Stimulated activated CD8-positive, alpha-beta memory T cell treated with anti-CD3 and anti-CD28 coated beads, Interleukin-7, amount 100 ng/mL, for 48 hours (primary cell): ENCODE measurements at regions not wholly inside any gene's neighbourhood (a gene's known extent, or its start where the extent isn't known, plus 50 kb on each side); places are given as distances from the start of the nearest gene placed in this dataset.

Experiments used
- DNase-seq, 2 donors: peaks; one replicate each; pipeline ENCODE4 v3.0.0-alpha.2; 2020; ENCODE audit warnings: low read depth in 1 of 2; ENCODE audit errors: extremely low read depth in 1 of 2

DNA sequence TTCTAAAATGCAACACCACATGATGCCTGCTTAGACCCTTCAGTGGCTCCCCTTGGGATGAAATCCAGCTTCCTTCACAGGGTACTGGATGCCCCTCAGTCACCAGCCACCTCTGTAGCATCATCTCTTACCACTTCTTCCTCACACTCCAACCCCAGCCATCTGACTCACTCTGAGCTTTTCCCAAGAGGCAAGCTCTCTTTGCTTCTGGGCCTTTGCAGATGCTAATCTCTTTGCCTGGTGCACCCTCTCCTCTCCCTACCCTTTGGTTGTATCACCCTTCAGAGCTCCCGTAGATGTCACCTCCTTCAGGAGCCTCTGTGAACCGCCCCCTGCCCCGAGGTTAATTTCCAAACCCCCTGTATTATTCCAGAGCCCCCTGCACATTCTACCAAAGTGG, 164.8 kb upstream of the ZC3H12A start:
- DNase-seq, result no peak

DNA sequence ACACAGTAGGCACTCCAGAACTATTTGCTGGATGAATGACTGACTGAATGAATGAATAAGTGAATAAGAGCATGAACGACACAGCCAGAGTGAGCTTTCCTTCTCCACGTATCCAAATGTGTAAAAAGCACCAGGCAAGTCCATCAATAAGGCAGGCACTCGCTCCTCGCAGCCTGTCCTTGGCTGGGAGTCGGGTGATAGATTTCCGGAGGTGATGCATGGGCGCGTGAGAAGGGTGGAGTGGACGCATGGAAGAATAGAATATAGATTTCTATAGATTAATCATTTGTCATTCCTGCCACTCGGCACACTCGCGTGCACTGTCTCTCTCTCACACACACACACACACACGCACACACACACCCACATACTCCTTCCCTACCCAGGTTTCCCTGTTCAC, 164.3 kb upstream of the ZC3H12A start:
- no peak for DNase-seq

DNA sequence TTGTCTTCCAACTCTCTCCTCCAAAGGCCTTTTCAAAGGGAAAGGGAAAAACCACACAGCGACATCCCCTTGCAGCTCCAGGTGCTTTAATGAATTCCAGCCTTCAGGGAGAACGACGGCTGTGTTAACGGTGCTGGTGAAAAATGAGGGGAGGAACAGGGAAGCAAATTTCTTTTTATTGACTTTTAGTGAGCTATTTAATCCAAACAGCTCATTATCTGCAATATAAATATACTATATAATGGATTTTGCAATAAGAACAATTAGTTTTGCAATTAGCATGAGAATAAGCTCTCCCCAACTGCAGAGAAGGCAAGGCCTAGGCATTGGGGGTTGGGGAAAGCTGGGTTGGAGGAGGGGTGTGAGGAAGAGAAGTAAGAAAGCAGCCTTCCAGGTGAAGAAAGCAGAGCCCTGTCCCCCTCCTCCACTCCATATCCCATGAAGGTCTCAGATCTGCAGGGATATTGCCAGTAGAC, 159.0 kb upstream of the ZC3H12A start:
- DNase-seq, result no peak

DNA sequence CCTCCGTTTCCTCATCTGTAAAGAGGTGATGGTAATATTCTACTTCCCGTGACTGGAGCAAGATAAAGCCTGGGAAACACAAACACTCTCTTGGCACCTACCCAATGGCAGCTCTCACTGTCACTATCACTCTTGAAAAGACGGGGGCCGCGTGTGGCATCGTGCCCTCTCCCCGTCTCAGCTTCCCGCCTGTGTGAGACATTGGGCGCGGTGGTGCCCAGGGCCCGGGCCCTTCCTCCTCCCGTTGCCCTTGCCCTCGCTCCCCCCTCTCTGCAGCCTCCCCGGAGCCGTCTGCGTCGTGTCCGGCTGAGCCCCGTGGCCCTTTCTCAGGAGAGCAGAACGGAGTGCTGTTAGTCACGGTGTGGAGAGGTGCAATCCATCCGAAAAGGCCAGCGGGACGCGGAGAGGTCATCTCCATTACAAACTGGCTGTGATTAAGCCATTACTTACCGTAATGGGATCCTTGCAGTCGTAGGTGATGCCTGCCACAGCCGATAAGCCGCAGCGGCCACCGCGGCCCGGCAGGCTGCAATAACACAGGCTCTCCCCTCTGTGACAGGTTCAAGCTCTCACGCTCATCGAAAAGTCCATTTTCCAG, 156.4 kb upstream of the ZC3H12A start:
- DNase-seq, result no peak

DNA sequence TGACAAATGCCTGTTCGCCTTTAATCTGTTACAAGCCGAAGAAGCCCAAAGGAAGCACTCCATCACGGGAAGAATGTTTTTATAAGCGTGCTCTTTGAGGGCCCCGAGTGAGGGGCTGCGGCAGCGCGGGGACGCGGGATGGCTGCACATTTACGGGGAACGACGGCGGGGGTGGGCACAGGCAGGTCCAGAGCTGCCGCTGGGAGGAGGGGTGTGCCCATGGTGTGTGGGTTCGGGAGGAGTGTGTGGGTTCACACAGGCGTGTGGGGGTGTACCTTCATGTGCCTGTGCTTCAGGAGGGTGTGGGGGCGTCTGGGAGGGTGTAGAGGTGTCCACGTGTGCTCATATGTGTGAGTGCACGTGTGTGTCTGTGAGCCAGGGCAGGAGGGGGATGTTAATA, 155.9 kb upstream of the ZC3H12A start:
- DNase-seq, result no peak

DNA sequence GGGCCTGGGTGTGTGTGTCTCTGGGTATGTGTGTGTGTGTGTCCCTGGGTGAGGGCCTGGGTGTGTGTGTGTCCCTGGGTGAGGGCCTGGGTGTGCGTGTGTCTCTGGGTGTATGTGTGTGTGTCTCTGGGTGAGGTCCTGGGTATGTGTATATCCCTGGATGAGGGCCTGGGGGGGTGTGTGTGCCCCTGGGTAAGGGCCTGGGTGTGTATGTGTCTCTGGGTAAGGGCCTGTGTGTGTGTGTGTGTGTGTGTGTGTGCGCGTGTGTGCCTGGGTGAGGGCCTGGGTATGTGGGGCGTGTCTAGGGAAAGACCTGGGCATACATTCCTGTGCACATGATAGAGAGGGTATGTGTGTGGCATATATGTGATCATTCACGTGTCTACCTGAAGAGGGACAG, 155.1 kb upstream of the ZC3H12A start:
- no peak for DNase-seq

DNA sequence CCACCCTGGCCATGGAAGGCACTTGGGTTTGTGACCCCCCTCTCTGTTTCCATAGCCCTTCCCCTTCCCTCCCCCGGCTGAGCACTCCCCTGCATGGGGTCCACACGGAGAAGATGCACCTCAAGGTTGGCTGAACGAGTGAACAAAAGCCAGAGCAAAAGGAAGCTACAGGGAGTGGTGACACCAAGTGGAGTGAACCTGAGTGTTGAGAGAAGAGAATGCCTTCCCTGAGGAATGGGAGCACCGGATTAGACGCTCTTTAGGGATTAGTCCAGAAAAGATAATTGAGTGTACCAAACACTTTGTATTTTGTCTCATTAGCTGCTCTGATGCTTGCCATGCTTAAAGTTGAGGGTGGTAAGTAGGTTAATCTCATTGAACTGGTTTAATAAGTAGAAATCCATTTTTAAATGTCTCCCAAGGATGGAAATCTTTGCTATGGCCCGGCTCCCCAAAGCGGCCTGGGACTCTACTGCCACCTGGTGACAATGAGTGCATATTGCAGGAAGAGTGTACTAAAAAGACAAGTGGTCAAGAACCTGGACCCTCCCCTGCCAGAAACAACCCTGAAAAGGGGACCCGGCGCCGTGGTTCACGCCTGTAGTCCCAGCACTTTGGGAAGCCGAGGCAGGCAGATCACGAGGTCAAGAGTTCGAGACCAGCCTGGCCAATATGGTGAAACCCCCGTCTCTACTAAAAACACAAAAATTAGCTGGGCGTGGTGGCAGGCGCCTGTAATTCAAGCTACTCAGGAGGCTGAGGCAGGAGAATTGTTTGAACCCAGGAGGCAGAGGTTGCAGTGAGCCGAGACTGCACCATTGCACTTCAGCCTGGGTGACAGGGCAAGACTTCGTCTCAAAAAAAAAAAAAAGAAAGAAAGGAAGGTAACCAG, 150.6 kb upstream of the ZC3H12A start:
- DNase-seq, result no peak

DNA sequence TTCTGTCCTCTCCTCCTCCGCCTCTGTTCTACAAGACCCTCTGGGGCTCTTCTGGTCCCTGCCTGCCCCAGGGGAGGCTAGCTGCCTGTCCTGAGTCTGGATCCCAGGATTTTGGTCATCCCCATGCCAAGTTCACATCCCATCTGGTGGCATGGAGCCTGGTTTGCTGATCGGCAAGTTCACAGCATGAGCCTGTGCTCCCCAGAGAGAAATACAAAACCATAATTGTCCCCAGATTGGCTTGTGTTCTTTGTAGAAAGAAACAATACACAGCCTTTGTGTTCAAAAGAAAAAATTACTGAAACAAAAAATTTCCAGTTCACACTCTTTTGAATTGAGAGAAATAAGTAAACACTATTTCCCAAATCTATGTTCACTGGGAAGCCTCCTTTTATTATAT, 149.4 kb upstream of the ZC3H12A start:
- DNase-seq, result no peak

DNA sequence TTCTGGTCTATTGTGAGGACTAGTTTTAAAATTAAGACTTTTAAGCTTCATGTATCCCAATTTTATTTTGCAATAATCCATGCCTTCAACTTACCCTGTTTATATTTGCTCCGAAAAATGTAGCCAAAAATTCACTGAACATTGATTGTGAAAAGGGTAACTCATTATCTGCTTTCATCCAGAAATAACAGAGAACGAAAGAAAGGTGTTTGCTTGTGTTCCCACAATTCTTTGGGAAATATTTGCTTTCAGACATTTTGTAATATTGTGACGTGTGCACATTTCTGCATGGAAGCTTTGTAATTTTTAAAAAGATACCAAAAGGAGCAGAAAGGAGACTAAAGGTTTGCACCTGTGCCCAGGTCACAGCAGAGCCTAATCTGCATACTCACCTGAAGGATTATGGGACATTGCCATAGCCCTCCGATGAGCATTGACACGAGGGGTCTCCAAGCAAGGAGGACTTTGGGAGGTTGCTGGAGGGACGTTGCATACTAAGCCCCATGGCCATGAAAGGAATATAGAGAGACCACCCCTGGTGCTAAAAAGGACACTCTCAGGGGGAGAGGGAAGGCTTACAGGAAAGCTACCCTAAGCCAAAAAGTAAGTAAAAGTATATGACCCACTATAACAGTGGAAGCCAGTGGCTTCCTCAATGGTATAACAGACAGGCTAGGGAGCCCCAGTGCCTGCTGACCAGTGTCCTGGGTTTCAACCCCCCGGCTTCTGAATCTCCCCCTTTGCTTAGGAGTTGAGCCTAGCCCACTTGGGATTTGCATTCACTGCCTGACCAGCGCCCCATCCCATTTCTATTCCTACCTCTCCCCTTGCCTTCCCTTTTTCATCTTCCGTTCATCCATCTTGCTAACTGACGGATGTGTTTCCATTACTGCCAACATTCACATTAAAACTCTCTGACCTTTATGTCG, 148.6 kb upstream of the ZC3H12A start:
- DNase-seq, result no peak

DNA sequence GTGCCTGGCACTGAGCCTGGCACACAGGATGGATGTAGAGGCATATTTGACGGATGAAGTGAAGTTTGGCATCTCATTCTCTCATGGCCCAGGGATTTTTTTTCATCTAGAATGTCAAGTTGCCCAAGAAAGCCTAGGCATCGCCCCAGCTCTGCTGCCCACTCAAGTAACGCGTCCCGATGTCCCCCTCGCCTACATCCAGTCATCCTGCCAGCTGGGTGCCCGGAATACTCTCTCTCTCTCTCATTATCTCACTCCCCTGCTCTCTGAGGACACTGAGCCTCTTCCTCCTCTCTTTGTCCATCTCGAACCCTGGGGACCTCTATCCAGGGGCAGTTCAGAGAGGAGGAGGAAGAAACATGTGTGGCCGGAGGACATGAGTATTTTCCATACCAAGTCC, 142.3 kb upstream of the ZC3H12A start:
- no peak for DNase-seq

DNA sequence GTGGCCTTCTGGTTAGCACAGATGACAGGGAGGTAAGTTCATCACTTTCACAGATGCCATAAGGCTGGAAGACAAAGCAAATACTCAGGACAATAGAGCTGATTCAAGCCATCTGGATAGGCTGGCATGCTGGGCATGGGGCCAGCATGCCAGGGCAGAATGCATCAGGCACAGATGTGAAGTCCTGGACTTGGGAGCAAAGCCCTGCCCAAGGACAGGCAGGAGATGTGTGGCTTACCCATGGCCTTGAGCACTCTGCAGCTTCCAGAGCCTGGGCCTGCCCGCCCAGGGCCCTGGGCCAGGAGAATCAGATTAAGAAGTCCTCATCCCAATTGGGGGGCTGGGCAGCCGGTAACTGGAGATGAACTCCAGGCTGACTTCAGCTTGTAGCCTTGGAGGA, 135.7 kb upstream of the ZC3H12A start:
- no peak for DNase-seq

DNA sequence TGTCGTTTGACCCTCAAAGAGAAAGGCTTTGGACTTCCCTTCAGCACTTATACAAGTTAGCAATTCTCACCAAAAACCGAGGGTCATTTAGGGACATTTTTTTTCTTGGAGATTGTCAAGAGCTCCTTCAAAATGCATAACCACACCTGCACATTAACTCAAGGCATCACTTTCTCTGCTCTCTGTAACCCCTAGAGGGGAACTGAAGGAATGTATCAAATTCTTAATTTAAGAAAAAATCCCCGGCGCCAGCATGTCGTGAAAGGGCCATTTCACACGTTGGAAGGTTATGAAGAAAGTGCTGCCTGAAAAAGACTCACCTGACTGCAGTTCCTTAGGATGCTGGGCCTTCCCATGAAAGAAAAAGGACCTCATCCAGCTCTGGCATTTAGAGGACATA, 131.6 kb upstream of the ZC3H12A start:
- no peak for DNase-seq

DNA sequence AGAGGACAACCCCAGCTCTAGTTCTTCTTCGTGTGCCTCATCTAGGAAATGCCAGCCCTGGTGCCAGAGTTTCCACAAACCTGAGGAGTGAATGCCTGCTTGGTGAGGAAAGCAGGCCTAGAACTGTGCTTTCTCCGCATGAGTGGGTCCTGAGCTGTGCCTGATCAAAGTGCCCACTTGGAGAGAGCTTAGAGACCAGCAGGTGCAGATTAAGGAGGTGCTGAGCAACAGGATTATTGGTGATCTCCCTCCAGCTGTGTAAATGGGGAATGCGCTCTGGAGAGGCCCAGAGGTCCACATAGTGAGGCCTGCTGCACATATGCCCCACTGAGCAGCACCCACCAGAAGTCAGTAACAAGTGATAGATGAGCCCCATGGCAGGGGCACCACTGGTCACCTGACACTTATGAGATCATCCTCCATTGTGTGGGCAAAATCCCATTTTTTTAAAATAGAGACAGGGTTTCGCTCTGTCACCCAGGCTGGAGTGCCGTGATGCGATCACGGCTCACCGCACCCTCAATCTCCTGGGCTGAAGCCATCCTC, 127.2 kb upstream of the ZC3H12A start:
- DNase-seq, result no peak

DNA sequence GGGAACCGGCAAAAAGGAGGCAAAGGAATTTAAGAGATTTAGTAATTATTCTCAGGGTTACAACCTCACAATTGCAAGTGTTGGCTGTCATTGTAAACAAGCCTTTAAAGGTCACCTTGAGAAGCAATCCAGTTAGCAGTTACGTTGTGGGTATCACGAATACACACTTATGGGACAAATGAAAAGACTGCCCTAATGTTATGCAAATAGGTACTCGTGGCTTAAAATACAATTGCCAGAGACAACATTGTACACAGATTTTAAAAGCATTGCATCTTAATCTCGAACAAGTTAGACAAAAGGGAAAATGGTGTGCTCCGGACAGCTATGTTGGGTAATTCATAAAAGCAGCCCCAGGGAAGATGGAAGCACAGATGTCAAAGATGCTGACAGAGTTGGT, 120.5 kb upstream of the ZC3H12A start:
- DNase-seq, result no peak

DNA sequence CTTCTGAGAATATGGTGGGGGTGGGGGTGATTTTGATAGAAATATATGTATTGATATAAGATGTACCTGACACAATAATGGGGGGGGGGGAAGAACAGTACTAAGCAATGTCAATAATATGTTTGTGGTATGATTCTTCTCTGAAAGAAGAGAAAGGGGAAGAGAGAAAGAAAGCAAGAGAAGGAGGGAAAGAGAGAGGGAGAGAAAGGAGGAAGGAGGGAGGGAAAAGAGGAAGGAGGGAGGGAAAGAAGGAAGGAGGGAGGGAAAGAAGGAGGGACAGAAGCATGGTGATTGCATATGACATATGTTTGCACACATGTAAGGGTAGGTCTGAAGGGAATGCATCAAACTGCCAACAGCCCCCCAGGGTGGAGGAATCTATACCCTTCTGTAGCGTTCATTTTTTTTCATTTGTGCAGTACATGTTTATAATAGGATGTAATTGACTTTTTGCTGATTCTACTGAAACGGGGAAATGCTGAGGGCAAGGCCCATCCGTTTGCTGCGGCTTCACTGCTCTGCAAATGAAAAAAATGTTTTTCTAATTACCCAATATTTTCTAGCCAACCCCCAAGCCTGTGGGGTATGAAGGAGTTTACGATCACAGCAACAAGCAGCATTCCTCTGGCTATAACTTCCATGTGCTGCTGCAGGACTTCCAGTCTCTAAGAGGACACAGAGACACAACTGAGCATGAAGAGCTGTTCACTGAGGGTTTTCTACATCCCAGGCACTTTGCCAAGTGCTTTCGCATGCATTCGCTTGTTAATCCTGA, 119.3 kb upstream of the ZC3H12A start:
- DNase-seq, result no peak

DNA sequence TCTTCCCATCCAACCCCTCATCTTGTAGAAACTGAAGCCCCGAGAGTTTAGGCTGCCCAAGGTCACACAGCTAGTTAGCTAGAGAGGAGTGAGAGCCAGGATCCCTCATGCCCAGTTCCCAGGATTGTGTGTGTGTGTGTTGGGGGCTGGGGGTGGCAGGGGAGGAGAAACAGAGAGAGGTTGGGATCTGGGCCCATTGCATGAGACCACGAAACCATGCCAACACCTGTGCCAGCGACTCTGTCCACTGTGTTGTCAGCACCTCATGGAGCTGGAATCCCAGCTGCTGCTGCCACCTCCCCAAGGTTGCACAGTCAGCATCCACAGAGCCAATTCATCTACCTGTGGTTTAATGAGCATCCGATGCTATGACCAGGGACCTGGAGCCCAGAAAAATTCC, 115.4 kb upstream of the ZC3H12A start:
- no peak for DNase-seq

DNA sequence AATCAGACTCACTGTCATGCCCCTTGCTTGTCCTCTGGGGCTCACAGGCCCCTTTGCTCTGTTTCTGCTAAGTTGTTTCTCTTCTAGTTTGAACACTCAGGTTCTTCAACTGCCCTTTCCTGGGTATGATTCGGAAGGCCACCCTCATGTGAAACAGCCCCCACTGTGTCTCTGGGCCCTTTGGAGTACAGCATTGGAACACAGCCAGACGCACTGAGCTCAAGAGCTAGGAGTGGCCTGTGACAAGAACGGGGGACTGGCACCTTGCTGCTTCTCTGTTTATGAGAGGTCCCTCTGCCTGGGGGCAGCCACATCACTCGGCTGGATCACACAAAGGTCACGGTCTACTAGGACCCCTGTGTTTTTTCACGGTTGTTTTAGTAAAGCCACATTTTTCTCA, 114.4 kb upstream of the ZC3H12A start:
- no peak for DNase-seq

DNA sequence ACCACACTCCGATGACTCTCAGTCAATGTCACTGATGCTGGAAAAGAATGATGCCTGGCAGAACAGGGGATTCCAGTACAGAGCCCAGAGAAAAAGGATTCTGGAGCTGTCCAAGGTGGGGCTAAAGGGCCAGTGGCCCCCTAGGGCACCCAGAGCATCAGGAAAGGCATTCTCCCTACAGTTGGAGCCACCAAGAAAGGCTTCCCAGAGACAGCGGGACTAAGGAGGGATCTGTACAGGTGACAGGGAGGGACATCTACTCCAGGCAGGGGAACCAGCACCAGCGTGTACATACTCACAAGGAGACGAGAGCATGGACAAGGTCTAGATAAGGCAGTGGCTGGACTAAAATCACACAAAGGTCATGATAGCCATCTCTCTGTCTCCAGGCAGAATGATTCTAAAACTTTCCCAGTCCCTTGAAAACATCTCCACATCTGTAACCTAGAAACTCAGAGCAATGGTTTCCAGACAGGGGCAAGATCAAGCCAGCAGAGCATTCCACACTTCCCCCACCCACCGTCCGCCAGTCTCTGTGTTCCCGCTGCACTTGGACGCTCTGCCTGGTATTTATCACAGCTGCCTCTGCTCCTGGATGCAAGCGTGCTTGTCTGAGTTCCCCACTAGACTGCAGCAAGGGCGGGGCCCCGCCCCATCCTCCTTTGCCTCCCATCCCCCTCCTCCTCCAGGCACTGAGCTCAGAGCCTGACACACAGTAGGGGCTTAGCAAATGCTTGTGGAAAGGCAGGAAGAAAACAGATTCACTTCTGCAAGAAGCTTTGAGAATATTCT, 111.6 kb upstream of the ZC3H12A start:
- DNase-seq, result no peak

DNA sequence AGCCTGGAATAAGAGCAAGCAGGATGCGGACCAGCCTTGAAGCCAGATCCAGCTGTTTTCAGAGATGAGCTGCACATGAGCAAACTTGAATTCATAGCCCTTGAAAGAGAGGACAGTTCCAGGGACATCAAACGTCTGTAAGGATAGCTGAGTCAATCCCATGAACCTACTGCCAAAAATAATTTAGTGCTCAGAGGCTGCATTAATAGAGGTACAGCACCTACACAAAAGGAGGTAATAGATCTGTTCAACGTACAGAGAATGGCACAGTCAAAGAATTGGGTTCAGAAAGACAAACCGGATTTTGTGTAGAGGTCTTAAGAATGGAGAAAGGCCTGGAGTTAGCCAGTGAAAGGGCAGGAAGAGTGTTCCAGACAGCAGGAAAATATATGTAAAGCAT, 110.8 kb upstream of the ZC3H12A start:
- DNase-seq, result no peak
